ENCODE measurements at regions not wholly inside any gene's neighbourhood (a gene's known extent, or its start where the extent isn't known, plus 50 kb on each side); places are given as distances from the start of the nearest gene placed in this dataset.

DNA sequence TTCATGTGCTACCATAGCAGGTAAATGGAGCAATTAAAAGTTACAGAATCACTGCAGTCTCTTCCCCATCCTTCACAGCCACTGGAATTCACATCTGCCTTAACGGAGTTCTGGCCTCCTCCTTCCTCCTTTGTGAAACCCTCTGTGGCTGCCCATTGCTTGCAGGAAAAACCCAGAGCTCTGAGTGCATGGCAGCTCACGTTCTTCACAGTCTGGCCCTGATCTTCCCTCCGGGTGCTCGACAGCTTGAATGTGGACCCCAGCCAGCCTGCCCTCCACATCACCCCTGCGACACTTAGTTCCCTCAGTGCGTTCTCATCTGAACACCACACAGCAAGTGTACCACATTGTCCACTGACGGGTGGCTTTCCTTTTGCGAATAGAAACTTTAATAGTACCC lies 63.2 kb upstream of the RUFY1 start:
- DNase-seq (ENCODE audit: low read depth, low spot score) = no peak
- Histone ChIP-seq H2AFZ (ENCODE audit: low read depth, low read length) (no peak overlapping the region), H4K20me1 (replicated peaks; ENCODE audit: control insufficient read depth, extremely low read depth, insufficient read depth, low read length) (no peaks in the 10 kb centered on the region), H3K27me3 (ENCODE audit: control insufficient read depth in 2 of 2, insufficient read depth in 2 of 2, low read length in 2 of 2) (no peaks in the 10 kb centered on the region), H3K9me1 (replicated peaks; ENCODE audit: control insufficient read depth, extremely low read depth, insufficient read depth, low read length) (no peaks in the 10 kb centered on the region), H3K27ac (ENCODE audit: insufficient read depth, low read depth, low read length) (no peak overlapping the region), H3K9me3 (replicated peaks; ENCODE audit: control insufficient read depth, insufficient read depth, low read length) (no peaks in the 10 kb centered on the region), H3K4me2 (ENCODE audit: insufficient read depth, low read length) (no peak overlapping the region), H3K36me3 (ENCODE audit: control insufficient read depth in 2 of 2, extremely low read depth in 1 of 2, insufficient read depth in 2 of 2, low read length in 2 of 2) (no peaks in the 10 kb centered on the region), H3K4me3 (replicated peaks in 1 of 3; ENCODE audit: insufficient read depth in 1 of 3, low read depth in 1 of 3, low read length in 3 of 3) (no peak overlapping the region), H3K4me1 (ENCODE audit: control insufficient read depth, extremely low read depth, insufficient read depth, low read length) (peaks cover 2% of the 10 kb centered on the region), H3K9ac (replicated peaks; ENCODE audit: extremely low read depth, insufficient read depth, low read length) (no peak overlapping the region), H3K79me2 (ENCODE audit: control insufficient read depth, insufficient read depth, low read length) (no peaks in the 10 kb centered on the region)
- no peak for FAIRE-seq
- CTCF ChIA-PET = no interaction called here
- intact Hi-C loops (cut with micrococcal nuclease) (loop anchor here (10.0 kb wide), 1 partner anchor 1648 kb away; the partner anchor contains the start of gene OR2V1), dilution Hi-C loops (cut with MboI; ENCODE audit: extremely low pct_ligation_motif_present, low sequenced_read_pairs) (no loop called here)
- TF ChIP-seq, protein P1, sequence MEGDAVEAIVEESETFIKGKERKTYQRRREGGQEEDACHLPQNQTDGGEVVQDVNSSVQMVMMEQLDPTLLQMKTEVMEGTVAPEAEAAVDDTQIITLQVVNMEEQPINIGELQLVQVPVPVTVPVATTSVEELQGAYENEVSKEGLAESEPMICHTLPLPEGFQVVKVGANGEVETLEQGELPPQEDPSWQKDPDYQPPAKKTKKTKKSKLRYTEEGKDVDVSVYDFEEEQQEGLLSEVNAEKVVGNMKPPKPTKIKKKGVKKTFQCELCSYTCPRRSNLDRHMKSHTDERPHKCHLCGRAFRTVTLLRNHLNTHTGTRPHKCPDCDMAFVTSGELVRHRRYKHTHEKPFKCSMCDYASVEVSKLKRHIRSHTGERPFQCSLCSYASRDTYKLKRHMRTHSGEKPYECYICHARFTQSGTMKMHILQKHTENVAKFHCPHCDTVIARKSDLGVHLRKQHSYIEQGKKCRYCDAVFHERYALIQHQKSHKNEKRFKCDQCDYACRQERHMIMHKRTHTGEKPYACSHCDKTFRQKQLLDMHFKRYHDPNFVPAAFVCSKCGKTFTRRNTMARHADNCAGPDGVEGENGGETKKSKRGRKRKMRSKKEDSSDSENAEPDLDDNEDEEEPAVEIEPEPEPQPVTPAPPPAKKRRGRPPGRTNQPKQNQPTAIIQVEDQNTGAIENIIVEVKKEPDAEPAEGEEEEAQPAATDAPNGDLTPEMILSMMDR (IDR thresholded peaks at IDR 0.05; ENCODE audit: extremely low read depth in 1 of 2, insufficient read depth in 1 of 2, low read depth in 1 of 2, low read length in 2 of 2) = no peak
- no peak for TF ChIP-seq FOS (IDR thresholded peaks at IDR 0.05; ENCODE audit: borderline replicate concordance, insufficient read depth, low read length)
- TF ChIP-seq JUN (IDR thresholded peaks at IDR 0.05; ENCODE audit: borderline replicate concordance, insufficient read depth, insufficient read length, low read depth) = no peak
- no peak for TF ChIP-seq EZH2 (IDR thresholded peaks at IDR 0.05; ENCODE audit: borderline replicate concordance, low read depth, low read length, severe bottlenecking)
- TF ChIP-seq GATA2 (IDR thresholded peaks at IDR 0.05; ENCODE audit: insufficient read depth, insufficient read length, low read depth, low read length) = no peak
- TF ChIP-seq, protein P2, sequence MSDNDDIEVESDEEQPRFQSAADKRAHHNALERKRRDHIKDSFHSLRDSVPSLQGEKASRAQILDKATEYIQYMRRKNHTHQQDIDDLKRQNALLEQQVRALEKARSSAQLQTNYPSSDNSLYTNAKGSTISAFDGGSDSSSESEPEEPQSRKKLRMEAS (IDR thresholded peaks at IDR 0.05; ENCODE audit: insufficient read depth, insufficient read length) = no peak
- TF ChIP-seq POLR2AphosphoS5 (IDR thresholded peaks at IDR 0.05; ENCODE audit: insufficient read depth, low read depth, low read length) = no peak
- TF ChIP-seq MYC (IDR thresholded peaks at IDR 0.05; ENCODE audit: low read depth, low read length) = no peak
- TF ChIP-seq POLR2A (IDR thresholded peaks at IDR 0.05; ENCODE audit: low read depth, low read length) = no peak
- POLR2A ChIA-PET = no interaction called here
- no TSS peak for BruUV-seq (replicated peaks)

Measured in endothelial cell of umbilical vein (primary cell).